ENCODE measurements at regions not wholly inside any gene's neighbourhood (a gene's known extent, or its start where the extent isn't known, plus 50 kb on each side); places are given as distances from the start of the nearest gene placed in this dataset.

DNA sequence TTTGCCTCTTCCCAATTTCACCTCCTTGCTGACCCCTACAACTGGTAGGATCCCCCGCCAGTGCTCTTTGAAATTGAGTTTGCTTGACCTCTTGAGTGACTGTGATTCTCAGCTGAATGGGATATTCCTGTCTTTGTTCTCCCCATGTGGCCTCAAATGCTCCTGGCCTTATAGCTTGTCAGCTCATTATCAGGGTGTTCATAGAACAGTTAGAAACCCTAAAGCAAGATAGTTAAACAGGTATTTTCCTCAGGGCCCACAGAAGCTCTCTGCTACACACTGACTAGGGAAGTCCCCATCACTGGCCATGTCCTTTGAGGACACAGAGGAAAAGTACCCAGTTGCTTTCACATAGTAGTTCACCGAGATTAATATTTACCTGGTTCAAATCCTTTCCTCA is 211.5 kb upstream of the DTNBP1 start:
- FAIRE-seq (no peak), DNase-seq (ENCODE audit: low read depth, low spot score) (no peak), ATAC-seq (peak; percentile 69)
- Histone ChIP-seq H3K4me1 (ENCODE audit: control insufficient read depth, insufficient read depth, low read length) (peaks cover 6% of the 10 kb centered on the region), H3K27me3 (replicated peaks in 1 of 2; ENCODE audit: control insufficient read depth in 2 of 2, insufficient read depth in 2 of 2, low read length in 1 of 2) (no peaks in the 10 kb centered on the region), H4K20me1 (ENCODE audit: control insufficient read depth, insufficient read depth) (no peaks in the 10 kb centered on the region), H3K79me2 (ENCODE audit: control insufficient read depth, insufficient read depth, low read length) (no peaks in the 10 kb centered on the region), H3K36me3 (ENCODE audit: control insufficient read depth in 2 of 2, insufficient read depth in 2 of 2, low read length in 1 of 2) (no peaks in the 10 kb centered on the region), H2AFZ (ENCODE audit: control insufficient read depth, low read depth, low read length) (no peak overlapping the region), H3K4me2 (ENCODE audit: control insufficient read depth, insufficient read depth) (no peak overlapping the region), H3K9ac (ENCODE audit: control insufficient read depth, insufficient read depth, low read length) (no peak overlapping the region), H3K9me3 (replicated peaks; ENCODE audit: control insufficient read depth, insufficient read depth, low read length) (no peaks in the 10 kb centered on the region; the same call in 2 of the 3 replicates), H3K4me3 (no peak overlapping the region), H3K27ac (ENCODE audit: control insufficient read depth, insufficient read depth) (no peak overlapping the region)
- in situ Hi-C loops (cut with MboI): no loop called here
- SMC1A ChIA-PET (ENCODE audit: uncharacterized antibody, unreplicated experiment): interaction anchor here (0.7 to 9.2 kb wide), 35 partner anchors 8 to 331 kb away, joined by 3 to 183 read pairs (median 5); no protein-coding TSS in a partner anchor
- intact Hi-C loops (cut with micrococcal nuclease; ENCODE audit: unreplicated experiment): no loop called here
- CTCF ChIA-PET: interaction anchor here (0.5 to 1.9 kb wide), 18 partner anchors 8 to 309 kb away, joined by 3 to 9 read pairs (median 4); partner anchors contain the start of gene MYLIP
- 63% methylated on average over 2 of the region's 2 CpGs for WGBS (ENCODE audit: insufficient coverage, insufficient replicate concordance, low lambda C conversion rate, missing lambda C conversion rate)
- BruUV-seq (replicated peaks): no TSS peak
- POLR2A ChIA-PET: interaction anchor here (0.7 to 2.7 kb wide), 9 partner anchors 9 to 254 kb away, joined by 3 to 15 read pairs (median 4); partner anchors contain the start of gene MYLIP
- RAD21 ChIA-PET (ENCODE audit: unreplicated experiment): interaction anchor here (0.6 to 3.2 kb wide), 40 partner anchors 10 to 331 kb away, joined by 3 to 36 read pairs (median 4); partner anchors contain the start of gene MYLIP
- TF ChIP-seq, protein P1, sequence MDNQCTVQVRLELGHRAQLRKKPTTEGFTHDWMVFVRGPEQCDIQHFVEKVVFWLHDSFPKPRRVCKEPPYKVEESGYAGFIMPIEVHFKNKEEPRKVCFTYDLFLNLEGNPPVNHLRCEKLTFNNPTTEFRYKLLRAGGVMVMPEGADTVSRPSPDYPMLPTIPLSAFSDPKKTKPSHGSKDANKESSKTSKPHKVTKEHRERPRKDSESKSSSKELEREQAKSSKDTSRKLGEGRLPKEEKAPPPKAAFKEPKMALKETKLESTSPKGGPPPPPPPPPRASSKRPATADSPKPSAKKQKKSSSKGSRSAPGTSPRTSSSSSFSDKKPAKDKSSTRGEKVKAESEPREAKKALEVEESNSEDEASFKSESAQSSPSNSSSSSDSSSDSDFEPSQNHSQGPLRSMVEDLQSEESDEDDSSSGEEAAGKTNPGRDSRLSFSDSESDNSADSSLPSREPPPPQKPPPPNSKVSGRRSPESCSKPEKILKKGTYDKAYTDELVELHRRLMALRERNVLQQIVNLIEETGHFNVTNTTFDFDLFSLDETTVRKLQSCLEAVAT (IDR thresholded peaks at IDR 0.05): no peak
- TF ChIP-seq ASH2L (IDR thresholded peaks at IDR 0.05; ENCODE audit: borderline replicate concordance, low read depth) (no peak), RELA (IDR thresholded peaks at IDR 0.05; ENCODE audit: borderline replicate concordance, partially characterized antibody) (no peak), ZBED1 (IDR thresholded peaks at IDR 0.05; ENCODE audit: borderline replicate concordance) (no peak), SREBF1 (IDR thresholded peaks at IDR 0.05; ENCODE audit: low read length) (no peak), CHD1 (IDR thresholded peaks at IDR 0.05; ENCODE audit: low read depth, low read length) (no peak), IKZF2 (IDR thresholded peaks at IDR 0.05) (peak in 1 of 2 experiments; percentile 18; a peak in 1 of 4 replicates), POU2F2 (IDR thresholded peaks at IDR 0.05; ENCODE audit: borderline replicate concordance, low read depth, low read length) (no peak), MXI1 (IDR thresholded peaks at IDR 0.05; ENCODE audit: low read depth, low read length) (0 out of 2 replicates have a peak, but pooled peaks have one; percentile 25)
- TF ChIP-seq, protein P2, sequence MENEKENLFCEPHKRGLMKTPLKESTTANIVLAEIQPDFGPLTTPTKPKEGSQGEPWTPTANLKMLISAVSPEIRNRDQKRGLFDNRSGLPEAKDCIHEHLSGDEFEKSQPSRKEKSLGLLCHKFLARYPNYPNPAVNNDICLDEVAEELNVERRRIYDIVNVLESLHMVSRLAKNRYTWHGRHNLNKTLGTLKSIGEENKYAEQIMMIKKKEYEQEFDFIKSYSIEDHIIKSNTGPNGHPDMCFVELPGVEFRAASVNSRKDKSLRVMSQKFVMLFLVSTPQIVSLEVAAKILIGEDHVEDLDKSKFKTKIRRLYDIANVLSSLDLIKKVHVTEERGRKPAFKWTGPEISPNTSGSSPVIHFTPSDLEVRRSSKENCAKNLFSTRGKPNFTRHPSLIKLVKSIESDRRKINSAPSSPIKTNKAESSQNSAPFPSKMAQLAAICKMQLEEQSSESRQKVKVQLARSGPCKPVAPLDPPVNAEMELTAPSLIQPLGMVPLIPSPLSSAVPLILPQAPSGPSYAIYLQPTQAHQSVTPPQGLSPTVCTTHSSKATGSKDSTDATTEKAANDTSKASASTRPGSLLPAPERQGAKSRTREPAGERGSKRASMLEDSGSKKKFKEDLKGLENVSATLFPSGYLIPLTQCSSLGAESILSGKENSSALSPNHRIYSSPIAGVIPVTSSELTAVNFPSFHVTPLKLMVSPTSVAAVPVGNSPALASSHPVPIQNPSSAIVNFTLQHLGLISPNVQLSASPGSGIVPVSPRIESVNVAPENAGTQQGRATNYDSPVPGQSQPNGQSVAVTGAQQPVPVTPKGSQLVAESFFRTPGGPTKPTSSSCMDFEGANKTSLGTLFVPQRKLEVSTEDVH (IDR thresholded peaks at IDR 0.05; ENCODE audit: low read depth, partially characterized antibody): no peak
- TF ChIP-seq, protein P3, sequence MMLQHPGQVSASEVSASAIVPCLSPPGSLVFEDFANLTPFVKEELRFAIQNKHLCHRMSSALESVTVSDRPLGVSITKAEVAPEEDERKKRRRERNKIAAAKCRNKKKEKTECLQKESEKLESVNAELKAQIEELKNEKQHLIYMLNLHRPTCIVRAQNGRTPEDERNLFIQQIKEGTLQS (IDR thresholded peaks at IDR 0.05; ENCODE audit: borderline replicate concordance, extremely low read depth, low read depth, low read length): no peak
- TF ChIP-seq, protein P4, sequence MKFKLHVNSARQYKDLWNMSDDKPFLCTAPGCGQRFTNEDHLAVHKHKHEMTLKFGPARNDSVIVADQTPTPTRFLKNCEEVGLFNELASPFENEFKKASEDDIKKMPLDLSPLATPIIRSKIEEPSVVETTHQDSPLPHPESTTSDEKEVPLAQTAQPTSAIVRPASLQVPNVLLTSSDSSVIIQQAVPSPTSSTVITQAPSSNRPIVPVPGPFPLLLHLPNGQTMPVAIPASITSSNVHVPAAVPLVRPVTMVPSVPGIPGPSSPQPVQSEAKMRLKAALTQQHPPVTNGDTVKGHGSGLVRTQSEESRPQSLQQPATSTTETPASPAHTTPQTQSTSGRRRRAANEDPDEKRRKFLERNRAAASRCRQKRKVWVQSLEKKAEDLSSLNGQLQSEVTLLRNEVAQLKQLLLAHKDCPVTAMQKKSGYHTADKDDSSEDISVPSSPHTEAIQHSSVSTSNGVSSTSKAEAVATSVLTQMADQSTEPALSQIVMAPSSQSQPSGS (IDR thresholded peaks at IDR 0.05; ENCODE audit: low read length): no peak
- TF ChIP-seq, protein P5, sequence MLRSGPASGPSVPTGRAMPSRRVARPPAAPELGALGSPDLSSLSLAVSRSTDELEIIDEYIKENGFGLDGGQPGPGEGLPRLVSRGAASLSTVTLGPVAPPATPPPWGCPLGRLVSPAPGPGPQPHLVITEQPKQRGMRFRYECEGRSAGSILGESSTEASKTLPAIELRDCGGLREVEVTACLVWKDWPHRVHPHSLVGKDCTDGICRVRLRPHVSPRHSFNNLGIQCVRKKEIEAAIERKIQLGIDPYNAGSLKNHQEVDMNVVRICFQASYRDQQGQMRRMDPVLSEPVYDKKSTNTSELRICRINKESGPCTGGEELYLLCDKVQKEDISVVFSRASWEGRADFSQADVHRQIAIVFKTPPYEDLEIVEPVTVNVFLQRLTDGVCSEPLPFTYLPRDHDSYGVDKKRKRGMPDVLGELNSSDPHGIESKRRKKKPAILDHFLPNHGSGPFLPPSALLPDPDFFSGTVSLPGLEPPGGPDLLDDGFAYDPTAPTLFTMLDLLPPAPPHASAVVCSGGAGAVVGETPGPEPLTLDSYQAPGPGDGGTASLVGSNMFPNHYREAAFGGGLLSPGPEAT (IDR thresholded peaks at IDR 0.05; ENCODE audit: low read depth): peak; percentile 58; the same call in 1 of the 2 replicates

All from GM12878 (cell line).